CD14-positive monocyte (primary cell): ENCODE measurements at regions not wholly inside any gene's neighbourhood (a gene's known extent, or its start where the extent isn't known, plus 50 kb on each side); places are given as distances from the start of the nearest gene placed in this dataset.

Experiments
- DNase-seq, 3 donors: peaks; one replicate each; pipeline ENCODE4 v3.0.0-alpha.2; 2011 to 2022
- H2AFZ ChIP-seq: 2 replicates; pipeline ENCODE4 v1.6.0; 2012; ENCODE audit warnings: mild to moderate bottlenecking, low read depth, low read length, inconsistent platforms; ENCODE audit not compliant: insufficient read depth, poor library complexity, severe bottlenecking
- H3K27ac ChIP-seq, 2 donors: 1 replicate in 1 of 2; 2 replicates in 1 of 2; pipeline ENCODE4 v1.5.1; 2012 to 2013; ENCODE audit warnings: low read length in 2 of 2, control low read depth in 1 of 2, inconsistent platforms in 1 of 2, low read depth in 1 of 2, mild to moderate bottlenecking in 1 of 2
- H3K27me3 ChIP-seq, 2 donors: one replicate each; pipeline versions ENCODE4 v1.6.0 to v1.6.1; 2011 to 2013; ENCODE audit warnings: low read length in 2 of 2; ENCODE audit not compliant: control insufficient read depth in 2 of 2, insufficient read depth in 2 of 2
- H3K36me3 ChIP-seq, 2 donors: replicated peaks in 1 of 2; 1 replicate in 1 of 2; 2 replicates in 1 of 2; pipeline versions ENCODE4 v1.5.1 to v1.6.1; 2012 to 2013; ENCODE audit warnings: low read length in 2 of 2, control low read depth in 1 of 2, inconsistent platforms in 1 of 2, mild to moderate bottlenecking in 1 of 2; ENCODE audit not compliant: insufficient read depth in 2 of 2, control insufficient read depth in 1 of 2
- H3K4me1 ChIP-seq, 2 donors: 1 replicate in 1 of 2; 2 replicates in 1 of 2; pipeline versions ENCODE4 v1.5.1 to v1.6.1; 2012 to 2013; ENCODE audit warnings: low read length in 2 of 2, control low read depth in 1 of 2, inconsistent platforms in 1 of 2, mild to moderate bottlenecking in 1 of 2, moderate library complexity in 1 of 2; ENCODE audit not compliant: insufficient read depth in 2 of 2, control insufficient read depth in 1 of 2
- H3K4me2 ChIP-seq: replicated peaks from 2 replicates; pipeline ENCODE3; 2012; ENCODE audit warnings: low read length, moderate library complexity, mild to moderate bottlenecking; ENCODE audit not compliant: poor library complexity, severe bottlenecking; ENCODE audit errors: extremely low read depth
- H3K4me3 ChIP-seq, 3 experiments: fragments of 200-600 bp in 1 of 3; sonication (generic) in 1 of 3; replicated peaks in 1 of 3; 1 replicate in 2 of 3; 2 replicates in 1 of 3; pipeline ENCODE4 v1.5.1; 2011 to 2013; ENCODE audit warnings: low read length in 3 of 3, mild to moderate bottlenecking in 3 of 3, control low read depth in 2 of 3, low read depth in 2 of 3, inconsistent platforms in 1 of 3, moderate library complexity in 1 of 3
- H3K79me2 ChIP-seq: 2 replicates; pipeline ENCODE4 v1.6.0; 2012; ENCODE audit warnings: mild to moderate bottlenecking, control low read depth, inconsistent platforms, low read length, moderate library complexity; ENCODE audit not compliant: insufficient read depth
- H3K9ac ChIP-seq: 2 replicates; pipeline ENCODE4 v1.6.0; 2017; ENCODE audit warnings: low read length, mild to moderate bottlenecking; ENCODE audit not compliant: insufficient read depth, poor library complexity, severe bottlenecking
- H3K9me3 ChIP-seq, 2 donors: replicated peaks in 1 of 2; 1 replicate in 1 of 2; 2 replicates in 1 of 2; pipeline versions ENCODE4 v1.5.1 to v1.6.1; 2012 to 2013; ENCODE audit warnings: low read length in 2 of 2, control low read depth in 1 of 2; ENCODE audit not compliant: control insufficient read depth in 1 of 2, insufficient read depth in 1 of 2
- H4K20me1 ChIP-seq: 2 replicates; pipeline ENCODE4 v1.6.0; 2012; ENCODE audit warnings: mild to moderate bottlenecking, low read length, control low read depth, moderate library complexity; ENCODE audit not compliant: insufficient read depth
- H3K27ac Mint-ChIP-seq, 7 donors: one replicate each; pipeline ENCODE4 v1.8.0; 2020; ENCODE audit warnings: mild to moderate bottlenecking in 7 of 7, mixed read lengths in 7 of 7, moderate library complexity in 6 of 7, inconsistent platforms in 2 of 7
- H3K27me3 Mint-ChIP-seq, 3 donors: one replicate each; pipeline ENCODE4 v1.8.0; 2021 to 2022; ENCODE audit warnings: low read depth in 3 of 3, mild to moderate bottlenecking in 3 of 3, mixed read lengths in 3 of 3, moderate library complexity in 3 of 3, inconsistent platforms in 1 of 3
- H3K36me3 Mint-ChIP-seq, 2 donors: one replicate each; pipeline ENCODE4 v1.8.0; 2020; ENCODE audit warnings: mixed read lengths in 2 of 2, inconsistent platforms in 1 of 2, mild to moderate bottlenecking in 1 of 2
- H3K4me1 Mint-ChIP-seq: one replicate; pipeline ENCODE4 v1.8.0; 2020; ENCODE audit warnings: mild to moderate bottlenecking, mixed read lengths
- H3K4me3 Mint-ChIP-seq, 2 donors: one replicate each; pipeline ENCODE4 v1.8.0; 2020; ENCODE audit warnings: mild to moderate bottlenecking in 2 of 2, mixed read lengths in 2 of 2, moderate library complexity in 1 of 2
- H3K9me3 Mint-ChIP-seq, 7 donors: one replicate each; pipeline ENCODE4 v1.8.0; 2020 to 2022; ENCODE audit warnings: mixed read lengths in 7 of 7, mild to moderate bottlenecking in 6 of 7, moderate library complexity in 6 of 7, inconsistent platforms in 2 of 7
- WGBS: methylation state at CpG from one replicate; pipeline ENCODE4 v1.1.5; 2013; ENCODE audit warnings: missing lambda C conversion rate; ENCODE audit not compliant: insufficient coverage; 5-methylcytosine and 5-hydroxymethylcytosine counted together
- intact Hi-C, 2 donors: fragments of 100-400 bp; cut with micrococcal nuclease; formaldehyde crosslinking; loops; one replicate each; pipeline versions ENCODE4 v1.15.0 to v1.15.1; 2023
- TF ChIP-seq, protein P1 (sequence below): fragments of 200-600 bp; IDR thresholded peaks from one replicate; pipeline ENCODE4 v1.8.0; 2022; ENCODE audit warnings: antibody characterized with exemption, mild to moderate bottlenecking

GRCh38 chr7:16172366-16172765, 249.0 kb downstream of the CRPPA start:
- Histone ChIP-seq H3K27ac (no peak overlapping the region), H4K20me1 (no peaks in the 10 kb centered on the region), H3K36me3 (no peaks in the 10 kb centered on the region), H3K4me1 (peaks cover 0 to 3% of the 10 kb centered on the region in 2 donors), H3K79me2 (no peaks in the 10 kb centered on the region), H3K9ac (no peak overlapping the region), H3K9me3 (peaks cover 0 to 9% of the 10 kb centered on the region in 2 donors), H3K27me3 (no peaks in the 10 kb centered on the region), H2AFZ (no peak overlapping the region), H3K4me3 (no peak overlapping the region), H3K4me2 (no peak overlapping the region)
- no peak overlapping the region for H3K4me3 Mint-ChIP-seq
- no peaks in the 10 kb centered on the region for H3K36me3 Mint-ChIP-seq
- peaks cover 5% of the 10 kb centered on the region for H3K4me1 Mint-ChIP-seq
- TF ChIP-seq, protein P1, sequence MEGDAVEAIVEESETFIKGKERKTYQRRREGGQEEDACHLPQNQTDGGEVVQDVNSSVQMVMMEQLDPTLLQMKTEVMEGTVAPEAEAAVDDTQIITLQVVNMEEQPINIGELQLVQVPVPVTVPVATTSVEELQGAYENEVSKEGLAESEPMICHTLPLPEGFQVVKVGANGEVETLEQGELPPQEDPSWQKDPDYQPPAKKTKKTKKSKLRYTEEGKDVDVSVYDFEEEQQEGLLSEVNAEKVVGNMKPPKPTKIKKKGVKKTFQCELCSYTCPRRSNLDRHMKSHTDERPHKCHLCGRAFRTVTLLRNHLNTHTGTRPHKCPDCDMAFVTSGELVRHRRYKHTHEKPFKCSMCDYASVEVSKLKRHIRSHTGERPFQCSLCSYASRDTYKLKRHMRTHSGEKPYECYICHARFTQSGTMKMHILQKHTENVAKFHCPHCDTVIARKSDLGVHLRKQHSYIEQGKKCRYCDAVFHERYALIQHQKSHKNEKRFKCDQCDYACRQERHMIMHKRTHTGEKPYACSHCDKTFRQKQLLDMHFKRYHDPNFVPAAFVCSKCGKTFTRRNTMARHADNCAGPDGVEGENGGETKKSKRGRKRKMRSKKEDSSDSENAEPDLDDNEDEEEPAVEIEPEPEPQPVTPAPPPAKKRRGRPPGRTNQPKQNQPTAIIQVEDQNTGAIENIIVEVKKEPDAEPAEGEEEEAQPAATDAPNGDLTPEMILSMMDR, result no peak
- WGBS, result 100% methylated on average over 1 of the region's 2 CpGs
- intact Hi-C loops, result no loop called here
- no peak overlapping the region for H3K27ac Mint-ChIP-seq
- no peak for DNase-seq
- peaks cover 0 to 8% (median 6%) of the 10 kb centered on the region in 7 donors for H3K9me3 Mint-ChIP-seq
- H3K27me3 Mint-ChIP-seq, result no peaks in the 10 kb centered on the region

- no peak overlapping the region for H2AFZ ChIP-seq
- H3K36me3 ChIP-seq, result no peaks in the 10 kb centered on the region
- no peak overlapping the region for H3K4me3 ChIP-seq
- H3K9ac ChIP-seq, result no peak overlapping the region
- H3K36me3 Mint-ChIP-seq, result no peaks in the 10 kb centered on the region
- no peak for DNase-seq
- intact Hi-C loops, result no loop called here
- WGBS, result 10% methylated on average over 2 of the region's 3 CpGs
- no peaks in the 10 kb centered on the region for H4K20me1 ChIP-seq
- TF ChIP-seq, protein P1, result no peak
- no peak overlapping the region for H3K27ac Mint-ChIP-seq
- peaks cover 0 to 9% of the 10 kb centered on the region in 2 donors for H3K9me3 ChIP-seq
- no peaks in the 10 kb centered on the region for H3K27me3 ChIP-seq
- no peak overlapping the region for H3K27ac ChIP-seq
- H3K4me1 ChIP-seq, result peaks cover 0 to 3% of the 10 kb centered on the region in 2 donors
- peaks cover 0 to 9% (median 6%) of the 10 kb centered on the region in 7 donors for H3K9me3 Mint-ChIP-seq
- no peak overlapping the region for H3K4me2 ChIP-seq
- peak overlapping the region in 1 of 2 donors; percentile 26 for H3K4me3 Mint-ChIP-seq
- no peaks in the 10 kb centered on the region for H3K79me2 ChIP-seq
- no peaks in the 10 kb centered on the region for H3K27me3 Mint-ChIP-seq
- H3K4me1 Mint-ChIP-seq, result peaks cover 5% of the 10 kb centered on the region
These were observed 249.4 kb downstream of the CRPPA start for GRCh38 chr7:16171928-16172327.
